Progenitor cell of endocrine pancreas (in vitro differentiated cells): ENCODE measurements at regions not wholly inside any gene's neighbourhood (a gene's known extent, or its start where the extent isn't known, plus 50 kb on each side); places are given as distances from the start of the nearest gene placed in this dataset.

Experiments used
- DNase-seq: peaks from one replicate; pipeline ENCODE4 v3.0.0; 2021; ENCODE audit warnings: low spot score; ENCODE audit not compliant: unreplicated experiment
- H3K27ac Mint-ChIP-seq: 2 replicates; pipeline ENCODE4 v1.8.0; 2021; ENCODE audit warnings: mild to moderate bottlenecking, moderate library complexity, mixed read lengths
- H3K27me3 Mint-ChIP-seq: 2 replicates; pipeline ENCODE4 v1.8.0; 2021; ENCODE audit warnings: mixed read lengths
- H3K36me3 Mint-ChIP-seq: 2 replicates; pipeline ENCODE4 v1.8.0; 2022; ENCODE audit warnings: mixed read lengths; ENCODE audit not compliant: insufficient read depth
- H3K4me1 Mint-ChIP-seq: 2 replicates; pipeline ENCODE4 v1.8.0; 2021; ENCODE audit warnings: low read depth, mixed read lengths
- H3K4me3 Mint-ChIP-seq: 2 replicates; pipeline ENCODE4 v1.8.0; 2021; ENCODE audit warnings: low read depth, mild to moderate bottlenecking, moderate library complexity, mixed read lengths
- H3K9me3 Mint-ChIP-seq: 2 replicates; pipeline ENCODE4 v1.8.0; 2021; ENCODE audit warnings: low read depth, mixed read lengths
- TF ChIP-seq, protein P1 (sequence below): fragments of 200-600 bp; sonication (generic); IDR thresholded peaks from one replicate; pipeline ENCODE4 v1.5.0; 2021; ENCODE audit warnings: antibody characterized with exemption, mild to moderate bottlenecking; ENCODE audit not compliant: unreplicated experiment

DNA sequence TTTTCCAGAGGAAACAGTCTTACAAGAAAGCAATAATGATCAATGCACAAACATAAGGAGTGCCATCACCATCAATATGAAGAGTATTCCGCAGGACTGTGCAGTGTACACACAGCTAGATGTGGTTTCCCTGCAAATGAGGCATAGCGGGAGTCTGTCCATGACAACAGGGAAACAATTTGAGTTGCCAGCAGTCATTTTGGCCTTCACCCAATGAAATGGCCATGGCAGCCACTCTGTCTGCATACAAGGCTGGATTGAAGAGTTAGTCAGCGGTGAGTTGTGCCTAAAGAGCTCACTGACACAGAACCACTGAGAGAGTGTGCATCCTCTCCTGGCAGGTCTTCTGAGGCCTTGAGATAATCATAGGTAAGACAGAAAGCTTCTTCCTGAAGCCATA, 303.3 kb downstream of the IPMK start:
- Mint-ChIP-seq H3K36me3 (no peaks in the 10 kb centered on the region), H3K27ac (no peak overlapping the region), H3K27me3 (no peaks in the 10 kb centered on the region), H3K9me3 (no peaks in the 10 kb centered on the region), H3K4me3 (no peak overlapping the region), H3K4me1 (no peaks in the 10 kb centered on the region)
- no peak for DNase-seq
- TF ChIP-seq, protein P1, sequence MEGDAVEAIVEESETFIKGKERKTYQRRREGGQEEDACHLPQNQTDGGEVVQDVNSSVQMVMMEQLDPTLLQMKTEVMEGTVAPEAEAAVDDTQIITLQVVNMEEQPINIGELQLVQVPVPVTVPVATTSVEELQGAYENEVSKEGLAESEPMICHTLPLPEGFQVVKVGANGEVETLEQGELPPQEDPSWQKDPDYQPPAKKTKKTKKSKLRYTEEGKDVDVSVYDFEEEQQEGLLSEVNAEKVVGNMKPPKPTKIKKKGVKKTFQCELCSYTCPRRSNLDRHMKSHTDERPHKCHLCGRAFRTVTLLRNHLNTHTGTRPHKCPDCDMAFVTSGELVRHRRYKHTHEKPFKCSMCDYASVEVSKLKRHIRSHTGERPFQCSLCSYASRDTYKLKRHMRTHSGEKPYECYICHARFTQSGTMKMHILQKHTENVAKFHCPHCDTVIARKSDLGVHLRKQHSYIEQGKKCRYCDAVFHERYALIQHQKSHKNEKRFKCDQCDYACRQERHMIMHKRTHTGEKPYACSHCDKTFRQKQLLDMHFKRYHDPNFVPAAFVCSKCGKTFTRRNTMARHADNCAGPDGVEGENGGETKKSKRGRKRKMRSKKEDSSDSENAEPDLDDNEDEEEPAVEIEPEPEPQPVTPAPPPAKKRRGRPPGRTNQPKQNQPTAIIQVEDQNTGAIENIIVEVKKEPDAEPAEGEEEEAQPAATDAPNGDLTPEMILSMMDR = no peak

DNA sequence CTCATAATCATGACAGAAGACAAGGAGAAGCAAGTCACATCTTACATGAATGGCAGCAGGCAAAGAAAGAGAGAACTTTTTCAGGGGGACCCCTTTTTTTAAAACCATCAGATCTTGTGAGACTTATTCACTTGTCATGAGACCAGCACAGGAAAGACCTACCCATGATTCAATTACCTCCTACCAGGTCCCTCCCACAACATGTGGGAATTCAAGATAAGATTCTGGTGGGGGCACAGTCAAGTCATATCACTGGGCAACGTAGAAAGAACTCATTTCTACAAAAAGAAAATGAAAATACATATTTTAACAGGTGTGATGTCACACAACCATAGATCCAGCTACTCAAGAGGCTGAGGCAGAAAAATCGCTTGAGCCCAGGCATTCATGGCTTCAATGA, 304.1 kb downstream of the IPMK start:
- TF ChIP-seq, protein P1 = no peak
- Mint-ChIP-seq H3K36me3 (no peaks in the 10 kb centered on the region), H3K9me3 (no peaks in the 10 kb centered on the region), H3K4me3 (no peak overlapping the region), H3K27me3 (no peaks in the 10 kb centered on the region), H3K4me1 (no peaks in the 10 kb centered on the region), H3K27ac (no peak overlapping the region)
- no peak for DNase-seq

DNA sequence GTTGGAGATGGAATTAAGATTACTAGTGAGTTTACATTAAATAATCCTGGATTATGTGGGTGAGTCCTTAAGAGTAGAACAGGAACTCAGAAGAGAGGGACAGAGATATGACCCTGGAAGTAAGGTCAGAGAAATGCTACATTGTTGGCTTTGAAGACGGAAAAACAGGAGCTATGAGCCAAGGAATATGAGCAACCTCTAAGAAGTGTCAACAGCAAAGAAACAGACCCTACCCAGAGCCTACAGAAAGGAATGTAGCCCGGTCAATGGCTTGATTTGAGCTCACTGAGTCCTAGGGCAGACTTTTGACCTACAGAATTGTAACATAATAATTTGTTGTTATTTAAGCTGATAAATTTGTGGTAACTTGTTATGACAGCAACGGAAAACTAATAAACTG, 304.9 kb downstream of the IPMK start:
- H3K27ac Mint-ChIP-seq = no peak overlapping the region

DNA sequence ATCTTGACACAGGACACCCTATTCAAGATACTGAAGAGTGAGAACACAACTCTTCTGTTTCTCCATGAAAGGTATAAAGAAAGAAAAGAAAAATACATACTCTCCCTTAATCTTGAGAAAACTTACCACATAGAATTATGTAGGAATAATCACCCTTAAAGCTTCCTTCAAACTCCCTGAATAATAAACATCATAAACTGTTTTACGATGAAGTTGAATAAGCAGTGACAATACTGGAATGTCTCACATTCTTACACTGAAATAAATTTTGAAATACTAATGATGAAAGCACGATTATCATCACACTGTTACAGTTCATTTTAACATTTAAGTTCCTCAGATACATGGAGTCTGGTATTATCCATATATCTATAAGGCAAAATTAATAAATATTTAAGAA, 306.2 kb downstream of the IPMK start:
- no peak overlapping the region for H3K27ac Mint-ChIP-seq
- H3K4me1 Mint-ChIP-seq = no peaks in the 10 kb centered on the region
- H3K36me3 Mint-ChIP-seq = no peaks in the 10 kb centered on the region
- TF ChIP-seq, protein P1 = no peak
- H3K4me3 Mint-ChIP-seq = no peak overlapping the region
- DNase-seq = no peak
- no peaks in the 10 kb centered on the region for H3K27me3 Mint-ChIP-seq
- no peaks in the 10 kb centered on the region for H3K9me3 Mint-ChIP-seq

More for the DNA sequence above, 304.9 kb downstream of the IPMK start:
- no peak overlapping the region for H3K4me3 Mint-ChIP-seq
- no peaks in the 10 kb centered on the region for H3K9me3 Mint-ChIP-seq
- no peaks in the 10 kb centered on the region for H3K36me3 Mint-ChIP-seq
- no peaks in the 10 kb centered on the region for H3K4me1 Mint-ChIP-seq
- no peaks in the 10 kb centered on the region for H3K27me3 Mint-ChIP-seq
- no peak for DNase-seq
- TF ChIP-seq, protein P1 = no peak

DNA sequence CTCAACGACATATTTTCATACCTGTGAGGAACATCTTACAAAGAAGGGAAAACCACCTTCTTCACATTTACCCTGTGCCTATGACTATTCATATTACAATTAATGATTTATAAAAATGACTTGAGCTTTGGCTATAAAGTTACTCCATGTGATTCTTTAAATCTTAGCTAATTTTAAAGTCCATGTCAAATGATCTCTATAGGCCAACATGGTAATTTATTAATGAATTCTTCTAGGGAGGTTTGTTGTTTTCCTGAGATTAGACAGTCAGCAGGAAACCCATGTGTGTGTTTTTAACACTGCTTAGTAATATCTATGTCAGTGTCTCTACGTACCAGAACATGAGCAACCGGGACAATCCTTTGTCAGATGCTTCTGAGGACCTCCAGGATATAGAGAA, 307.3 kb downstream of the IPMK start:
- no peak overlapping the region for H3K4me3 Mint-ChIP-seq
- no peaks in the 10 kb centered on the region for H3K36me3 Mint-ChIP-seq
- no peaks in the 10 kb centered on the region for H3K9me3 Mint-ChIP-seq
- H3K4me1 Mint-ChIP-seq = no peaks in the 10 kb centered on the region
- no peak for DNase-seq
- no peaks in the 10 kb centered on the region for H3K27me3 Mint-ChIP-seq
- no peak overlapping the region for H3K27ac Mint-ChIP-seq
- TF ChIP-seq, protein P1 = no peak
